WTC11 (cell line): ENCODE measurements at regions not wholly inside any gene's neighbourhood (a gene's known extent, or its start where the extent isn't known, plus 50 kb on each side); places are given as distances from the start of the nearest gene placed in this dataset.
A peak's percentile ranks its signal among the peaks of the same experiment; 100 is the strongest.

Source experiments
- ATAC-seq: fragments of 200-7000 bp; cut with Tn5 transposase; 2 replicates; pipeline ENCODE4 v1.10.0; 2021; ENCODE audit warnings: mild to moderate bottlenecking, moderate library complexity
- CTCF ChIA-PET: fragments of 300-600 bp; sonication (Branson Sonifier 250); formaldehyde crosslinking; loops from one replicate; lab custom pipeline; 2021; ENCODE audit warnings: antibody characterized with exemption; lab: Charles Lee
- POLR2A ChIA-PET: fragments of 350-600 bp; sonication (Branson Sonifier 250); formaldehyde crosslinking; loops from one replicate; lab custom pipeline; 2021; ENCODE audit warnings: antibody characterized with exemption; lab: Charles Lee
- DNase-seq: peaks from one replicate; pipeline ENCODE4 v3.0.0; 2021; ENCODE audit warnings: low spot score
- H3K27ac Mint-ChIP-seq: 2 replicates; pipeline ENCODE4 v1.8.0; 2021; ENCODE audit warnings: mixed read lengths
- H3K27me3 Mint-ChIP-seq: 2 replicates; pipeline ENCODE4 v1.8.0; 2021; ENCODE audit warnings: low read depth, mild to moderate bottlenecking, moderate library complexity, mixed read lengths
- H3K36me3 Mint-ChIP-seq: 2 replicates; pipeline ENCODE4 v1.8.0; 2021; ENCODE audit warnings: mixed read lengths
- H3K4me1 Mint-ChIP-seq: 2 replicates; pipeline ENCODE4 v1.8.0; 2022; ENCODE audit warnings: mixed read lengths
- H3K4me3 Mint-ChIP-seq: 2 replicates; pipeline ENCODE4 v1.8.0; 2021; ENCODE audit warnings: mild to moderate bottlenecking, moderate library complexity, mixed read lengths
- H3K9me3 Mint-ChIP-seq: 2 replicates; pipeline ENCODE4 v1.8.0; 2021; ENCODE audit warnings: mixed read lengths
- ATF6 ChIP-seq: sonication (generic); formaldehyde crosslinking; IDR thresholded peaks from 2 replicates; pipeline ENCODE4 v1.8.1; 2023; ENCODE audit warnings: mild to moderate bottlenecking, missing genetic modification reagents
- CREB1 ChIP-seq: sonication (generic); formaldehyde crosslinking; IDR thresholded peaks from 2 replicates; pipeline ENCODE4 v1.8.0; 2023; ENCODE audit warnings: mild to moderate bottlenecking, missing genetic modification reagents
- CREM ChIP-seq: sonication (generic); formaldehyde crosslinking; IDR thresholded peaks from 2 replicates; pipeline ENCODE4 v1.8.1; 2022; ENCODE audit warnings: mild to moderate bottlenecking, missing genetic modification reagents, moderate library complexity
- CTCF ChIP-seq: fragments of 200-600 bp; IDR thresholded peaks from 2 replicates; pipeline ENCODE4 v1.8.0; 2022; ENCODE audit warnings: antibody characterized with exemption
- E2F4 ChIP-seq: sonication (generic); formaldehyde crosslinking; IDR thresholded peaks from 2 replicates; pipeline ENCODE4 v1.8.1; 2022; ENCODE audit warnings: low read depth, mild to moderate bottlenecking, moderate library complexity, missing genetic modification reagents, borderline replicate concordance
- ELF4 ChIP-seq: sonication (generic); formaldehyde crosslinking; IDR thresholded peaks from 2 replicates; pipeline ENCODE4 v1.8.1; 2022; ENCODE audit warnings: low read depth, mild to moderate bottlenecking, moderate library complexity, missing genetic modification reagents
- ETV6 ChIP-seq: sonication (generic); formaldehyde crosslinking; IDR thresholded peaks from 2 replicates; pipeline ENCODE4 v1.8.1; 2022; ENCODE audit warnings: mild to moderate bottlenecking, missing genetic modification reagents
- HMGXB4 ChIP-seq: sonication (generic); formaldehyde crosslinking; IDR thresholded peaks from 2 replicates; pipeline ENCODE4 v1.8.1; 2023; ENCODE audit warnings: mild to moderate bottlenecking, moderate library complexity, missing genetic modification reagents
- IRF1 ChIP-seq: sonication (generic); formaldehyde crosslinking; IDR thresholded peaks from 2 replicates; pipeline ENCODE4 v1.8.0; 2023; ENCODE audit warnings: missing genetic modification reagents
- IRF2 ChIP-seq: sonication (generic); formaldehyde crosslinking; IDR thresholded peaks from 2 replicates; pipeline ENCODE4 v1.8.0; 2022; ENCODE audit warnings: low read depth, missing genetic modification reagents, borderline replicate concordance
- JAZF1 ChIP-seq: fragments of 250-450 bp; sonication (Bioruptor Pico); IDR thresholded peaks from 2 replicates; pipeline ENCODE4 v1.9.0; 2021; ENCODE audit warnings: moderate library complexity, mild to moderate bottlenecking, inconsistent platforms
- JUN ChIP-seq: sonication (generic); formaldehyde crosslinking; IDR thresholded peaks from 2 replicates; pipeline ENCODE4 v1.8.0; 2023; ENCODE audit warnings: mild to moderate bottlenecking, missing genetic modification reagents
- MLX ChIP-seq: sonication (generic); formaldehyde crosslinking; IDR thresholded peaks from 2 replicates; pipeline ENCODE4 v1.8.1; 2023; ENCODE audit warnings: mild to moderate bottlenecking, missing genetic modification reagents, moderate library complexity
- NFE2L1 ChIP-seq: sonication (generic); formaldehyde crosslinking; IDR thresholded peaks from 2 replicates; pipeline ENCODE4 v1.8.1; 2023; ENCODE audit warnings: missing genetic modification reagents
- NR1H2 ChIP-seq: sonication (generic); formaldehyde crosslinking; IDR thresholded peaks from 2 replicates; pipeline ENCODE4 v1.9.0; 2021; ENCODE audit warnings: mild to moderate bottlenecking, moderate library complexity, missing genetic modification reagents
- RELA ChIP-seq: sonication (generic); formaldehyde crosslinking; IDR thresholded peaks from 2 replicates; pipeline ENCODE4 v1.8.1; 2022; ENCODE audit warnings: missing genetic modification reagents, mild to moderate bottlenecking, borderline replicate concordance
- RORB ChIP-seq: fragments of 250-450 bp; sonication (Bioruptor Pico); IDR thresholded peaks from 2 replicates; pipeline ENCODE4 v1.9.0; 2021; ENCODE audit warnings: mild to moderate bottlenecking
- SMAD3 ChIP-seq: sonication (generic); formaldehyde crosslinking; IDR thresholded peaks from 2 replicates; pipeline ENCODE4 v1.8.0; 2022; ENCODE audit warnings: missing genetic modification reagents, mild to moderate bottlenecking, borderline replicate concordance
- SMAD4 ChIP-seq: sonication (generic); formaldehyde crosslinking; IDR thresholded peaks from 2 replicates; pipeline ENCODE4 v1.8.0; 2022; ENCODE audit warnings: mild to moderate bottlenecking, missing genetic modification reagents
- TEAD1 ChIP-seq: sonication (generic); formaldehyde crosslinking; IDR thresholded peaks from 2 replicates; pipeline ENCODE4 v1.8.0; 2022; ENCODE audit warnings: mild to moderate bottlenecking, missing genetic modification reagents
- TEAD4 ChIP-seq: sonication (generic); formaldehyde crosslinking; IDR thresholded peaks from 2 replicates; pipeline ENCODE4 v1.8.0; 2022; ENCODE audit warnings: mild to moderate bottlenecking, missing genetic modification reagents
- TP53 ChIP-seq: sonication (generic); formaldehyde crosslinking; IDR thresholded peaks from 2 replicates; pipeline ENCODE4 v1.8.1; 2023; ENCODE audit warnings: mild to moderate bottlenecking, missing genetic modification reagents
- USF2 ChIP-seq: sonication (generic); formaldehyde crosslinking; IDR thresholded peaks from 2 replicates; pipeline ENCODE4 v1.8.1; 2023; ENCODE audit warnings: mild to moderate bottlenecking, missing genetic modification reagents, moderate library complexity
- ZNF121 ChIP-seq: sonication (generic); formaldehyde crosslinking; IDR thresholded peaks from 2 replicates; pipeline ENCODE4 v1.8.0; 2023; ENCODE audit warnings: missing genetic modification reagents
- ZNF423 ChIP-seq: fragments of 250-450 bp; sonication (Bioruptor Pico); IDR thresholded peaks from 2 replicates; pipeline ENCODE4 v2.1.2; 2022; ENCODE audit warnings: mild to moderate bottlenecking, moderate library complexity
- ZNF671 ChIP-seq: fragments of 250-450 bp; sonication (Bioruptor Pico); IDR thresholded peaks from 2 replicates; pipeline ENCODE4 v1.8.0; 2021; ENCODE audit warnings: mild to moderate bottlenecking

- DNase-seq = no peak
- Mint-ChIP-seq H3K4me3 (no peak overlapping the region), H3K27ac (no peak overlapping the region), H3K36me3 (no peaks in the 10 kb centered on the region), H3K9me3 (no peaks in the 10 kb centered on the region), H3K4me1 (no peaks in the 10 kb centered on the region), H3K27me3 (no peaks in the 10 kb centered on the region; the same call in 1 of the 2 replicates)
- peak; percentile 51 for ATAC-seq
- ChIA-PET POLR2A (no interaction called here), CTCF (interaction anchor here (0.5 to 0.8 kb wide), 2 partner anchors 15 to 506 kb away, joined by 3 to 4 read pairs; no protein-coding TSS in a partner anchor)
- TF ChIP-seq NFE2L1 (CRISPR knock-in tag) = no peak
These were observed 66.7 kb upstream of the VCX2 start for GRCh38 chrX:8237718-8238117.

GRCh38 chrX:8242431-8243020 lies 71.5 kb upstream of the VCX2 start:
- no peak for DNase-seq
- Mint-ChIP-seq H3K4me3 (no peak overlapping the region), H3K27ac (no peak overlapping the region), H3K4me1 (no peaks in the 10 kb centered on the region), H3K36me3 (no peaks in the 10 kb centered on the region), H3K27me3 (no peaks in the 10 kb centered on the region; the same call in 1 of the 2 replicates), H3K9me3 (no peaks in the 10 kb centered on the region)
- TF ChIP-seq JUN (CRISPR knock-in tag) (no peak), SMAD4 (CRISPR knock-in tag) (no peak), NR1H2 (CRISPR knock-in tag) (no peak), ELF4 (no peak), CTCF (no peak), SMAD3 (CRISPR knock-in tag) (no peak), ETV6 (no peak), E2F4 (CRISPR knock-in tag) (no peak), TEAD1 (CRISPR knock-in tag) (no peak), IRF2 (CRISPR knock-in tag) (no peak), CREB1 (CRISPR knock-in tag) (no peak), ZNF121 (CRISPR knock-in tag) (no peak)
- CTCF ChIA-PET = no interaction called here
- POLR2A ChIA-PET = no interaction called here
- no peak for ATAC-seq

GRCh38 chrX:8244301-8244700 lies 73.2 kb upstream of the VCX2 start:
- H3K4me1 Mint-ChIP-seq = no peaks in the 10 kb centered on the region
- H3K4me3 Mint-ChIP-seq = no peak overlapping the region
- ChIA-PET CTCF (no interaction called here), POLR2A (interaction anchor here (0.6 kb wide), 1 partner anchor 1634 kb away, joined by 3 read pairs; no protein-coding TSS in a partner anchor)
- ATAC-seq (no peak), DNase-seq (no peak)
- no peaks in the 10 kb centered on the region; the same call in 1 of the 2 replicates for H3K27me3 Mint-ChIP-seq
- H3K9me3 Mint-ChIP-seq = no peaks in the 10 kb centered on the region
- no peak overlapping the region for H3K27ac Mint-ChIP-seq
- H3K36me3 Mint-ChIP-seq = no peaks in the 10 kb centered on the region
- TF ChIP-seq TEAD4 (no peak), TP53 (CRISPR knock-in tag) (no peak), ATF6 (CRISPR knock-in tag) (no peak), ZNF423 (no peak), CREM (CRISPR knock-in tag) (no peak), ZNF671 (CRISPR knock-in tag) (no peak), USF2 (no peak), RORB (CRISPR knock-in tag) (no peak), IRF1 (CRISPR knock-in tag) (no peak), HMGXB4 (CRISPR knock-in tag) (no peak), RELA (no peak), MLX (CRISPR knock-in tag) (no peak), JAZF1 (no peak), IRF2 (CRISPR knock-in tag) (no peak)
